WERI-Rb-1 (cell line): ENCODE measurements at regions not wholly inside any gene's neighbourhood (a gene's known extent, or its start where the extent isn't known, plus 50 kb on each side); places are given as distances from the start of the nearest gene placed in this dataset.

Source experiments
- DNase-seq: peaks from one replicate; pipeline ENCODE4 v3.0.0-alpha.2; 2020
- H3K27ac ChIP-seq: fragments of 250-450 bp; sonication (Bioruptor Pico); 2 replicates; pipeline ENCODE4 v1.5.1; 2020; ENCODE audit warnings: mild to moderate bottlenecking, moderate library complexity
- H3K27me3 ChIP-seq: fragments of 250-450 bp; sonication (Bioruptor Pico); 2 replicates; pipeline ENCODE4 v1.5.1; 2021; ENCODE audit warnings: mild to moderate bottlenecking, low read depth, moderate library complexity; ENCODE audit not compliant: insufficient read depth, severe bottlenecking
- H3K36me3 ChIP-seq: fragments of 250-450 bp; sonication (Bioruptor Pico); 2 replicates; pipeline ENCODE4 v1.5.1; 2020; ENCODE audit warnings: mild to moderate bottlenecking, moderate library complexity
- H3K4me3 ChIP-seq: 2 replicates; pipeline ENCODE4 v1.5.1; 2011; ENCODE audit warnings: low read depth, mild to moderate bottlenecking, control low read depth, low read length
- H3K9me3 ChIP-seq: fragments of 250-450 bp; sonication (Bioruptor Pico); 2 replicates; pipeline ENCODE4 v1.5.1; 2021; ENCODE audit warnings: mild to moderate bottlenecking, moderate library complexity; ENCODE audit not compliant: severe bottlenecking
- TF ChIP-seq, protein P1 (sequence below): IDR thresholded peaks from 2 replicates; pipeline ENCODE4 v1.5.1; 2011; ENCODE audit warnings: low read depth, mild to moderate bottlenecking, control low read depth, inconsistent platforms, low read length

DNA sequence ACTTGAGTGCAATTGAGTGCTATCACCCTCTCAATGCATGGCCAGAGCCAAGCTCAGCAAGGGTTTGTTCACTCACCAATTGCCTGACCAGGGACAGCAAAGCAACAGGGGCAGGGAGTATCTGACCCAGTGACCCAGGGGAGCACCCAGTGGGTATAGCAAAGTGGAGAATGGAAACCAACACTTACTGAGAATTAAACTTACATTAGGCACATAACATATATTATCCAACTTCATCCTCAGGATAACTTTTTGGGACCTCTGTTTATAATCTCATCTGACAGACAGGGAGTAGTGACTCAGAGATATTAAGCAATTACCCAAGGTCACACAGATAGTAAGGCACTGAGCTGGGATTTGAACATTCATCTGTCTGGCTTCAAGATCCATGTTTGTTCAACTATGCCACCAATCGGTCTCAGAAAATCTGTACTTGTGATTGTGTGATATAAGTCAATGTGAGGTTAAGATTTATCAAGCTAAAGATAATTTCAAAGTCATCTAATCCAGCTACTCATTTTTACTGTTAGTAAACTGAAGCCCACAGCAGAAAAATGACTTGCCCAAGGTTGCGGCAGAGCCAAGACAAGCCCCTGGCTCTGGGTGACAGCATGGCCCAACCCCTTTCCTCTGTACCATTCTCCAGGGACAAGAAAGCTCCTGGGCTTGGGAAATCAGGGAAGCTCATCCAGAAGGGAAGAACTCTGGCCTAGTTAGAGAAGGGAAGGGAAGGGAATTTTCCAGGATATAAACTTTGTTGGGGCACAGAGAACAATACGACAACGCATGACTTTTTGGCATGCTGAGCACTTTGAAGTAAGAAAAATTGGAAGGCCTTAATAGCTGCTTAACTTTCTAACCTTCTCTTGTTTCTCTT lies 138.0 kb upstream of the SMAD3 start:
- Histone ChIP-seq H3K4me3 (no peak overlapping the region), H3K36me3 (no peaks in the 10 kb centered on the region), H3K9me3 (no peaks in the 10 kb centered on the region), H3K27me3 (no peaks in the 10 kb centered on the region), H3K27ac (no peak overlapping the region)
- DNase-seq, result no peak
- TF ChIP-seq, protein P1, sequence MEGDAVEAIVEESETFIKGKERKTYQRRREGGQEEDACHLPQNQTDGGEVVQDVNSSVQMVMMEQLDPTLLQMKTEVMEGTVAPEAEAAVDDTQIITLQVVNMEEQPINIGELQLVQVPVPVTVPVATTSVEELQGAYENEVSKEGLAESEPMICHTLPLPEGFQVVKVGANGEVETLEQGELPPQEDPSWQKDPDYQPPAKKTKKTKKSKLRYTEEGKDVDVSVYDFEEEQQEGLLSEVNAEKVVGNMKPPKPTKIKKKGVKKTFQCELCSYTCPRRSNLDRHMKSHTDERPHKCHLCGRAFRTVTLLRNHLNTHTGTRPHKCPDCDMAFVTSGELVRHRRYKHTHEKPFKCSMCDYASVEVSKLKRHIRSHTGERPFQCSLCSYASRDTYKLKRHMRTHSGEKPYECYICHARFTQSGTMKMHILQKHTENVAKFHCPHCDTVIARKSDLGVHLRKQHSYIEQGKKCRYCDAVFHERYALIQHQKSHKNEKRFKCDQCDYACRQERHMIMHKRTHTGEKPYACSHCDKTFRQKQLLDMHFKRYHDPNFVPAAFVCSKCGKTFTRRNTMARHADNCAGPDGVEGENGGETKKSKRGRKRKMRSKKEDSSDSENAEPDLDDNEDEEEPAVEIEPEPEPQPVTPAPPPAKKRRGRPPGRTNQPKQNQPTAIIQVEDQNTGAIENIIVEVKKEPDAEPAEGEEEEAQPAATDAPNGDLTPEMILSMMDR, result no peak

DNA sequence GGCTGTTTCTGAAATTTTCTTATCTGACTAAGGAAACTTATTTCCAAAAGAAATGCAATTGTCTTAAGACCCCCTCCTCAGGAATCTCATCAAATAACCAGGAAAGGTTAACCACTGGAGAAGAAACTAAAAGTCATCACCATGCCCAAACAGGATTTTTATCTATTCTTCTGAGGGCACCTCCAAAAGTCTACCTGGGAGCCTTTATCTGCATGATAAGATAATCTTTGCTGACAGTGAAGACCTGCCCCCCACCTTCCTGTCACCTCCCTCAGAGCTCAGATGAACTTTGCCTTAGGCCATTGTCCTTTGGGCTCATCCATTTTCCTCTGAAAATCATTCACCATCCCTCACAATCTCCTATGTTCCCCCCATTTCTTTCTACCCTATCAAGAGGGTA lies 137.3 kb upstream of the SMAD3 start:
- no peaks in the 10 kb centered on the region for H3K36me3 ChIP-seq
- no peaks in the 10 kb centered on the region for H3K9me3 ChIP-seq
- no peak overlapping the region for H3K4me3 ChIP-seq
- DNase-seq, result no peak
- H3K27me3 ChIP-seq, result no peaks in the 10 kb centered on the region
- TF ChIP-seq, protein P1, result no peak
- no peak overlapping the region for H3K27ac ChIP-seq

DNA sequence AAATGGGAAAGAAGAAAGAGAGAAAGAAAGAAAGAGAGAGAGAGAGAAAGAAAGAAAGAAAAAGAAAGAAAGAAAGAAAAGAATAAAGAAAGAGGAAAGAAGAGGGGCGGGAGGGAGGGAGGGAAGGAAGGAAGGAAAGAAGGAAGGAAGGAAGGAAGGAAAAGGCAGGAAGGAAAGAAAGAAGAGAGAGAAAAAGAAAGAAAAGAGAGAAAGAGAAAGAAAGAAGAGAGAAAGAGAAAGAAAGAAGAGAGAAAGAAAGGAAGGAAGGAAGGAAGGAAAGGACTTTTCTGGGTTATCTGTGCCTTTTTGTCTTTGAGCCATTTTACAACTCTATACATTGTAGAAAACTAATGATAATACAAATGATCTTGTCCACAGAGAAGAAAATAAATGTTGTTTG lies 136.6 kb upstream of the SMAD3 start:
- Histone ChIP-seq H3K27me3 (no peaks in the 10 kb centered on the region), H3K27ac (no peak overlapping the region), H3K4me3 (no peak overlapping the region), H3K9me3 (peaks cover 5% of the 10 kb centered on the region), H3K36me3 (no peaks in the 10 kb centered on the region)
- DNase-seq, result no peak
- TF ChIP-seq, protein P1, result no peak

DNA sequence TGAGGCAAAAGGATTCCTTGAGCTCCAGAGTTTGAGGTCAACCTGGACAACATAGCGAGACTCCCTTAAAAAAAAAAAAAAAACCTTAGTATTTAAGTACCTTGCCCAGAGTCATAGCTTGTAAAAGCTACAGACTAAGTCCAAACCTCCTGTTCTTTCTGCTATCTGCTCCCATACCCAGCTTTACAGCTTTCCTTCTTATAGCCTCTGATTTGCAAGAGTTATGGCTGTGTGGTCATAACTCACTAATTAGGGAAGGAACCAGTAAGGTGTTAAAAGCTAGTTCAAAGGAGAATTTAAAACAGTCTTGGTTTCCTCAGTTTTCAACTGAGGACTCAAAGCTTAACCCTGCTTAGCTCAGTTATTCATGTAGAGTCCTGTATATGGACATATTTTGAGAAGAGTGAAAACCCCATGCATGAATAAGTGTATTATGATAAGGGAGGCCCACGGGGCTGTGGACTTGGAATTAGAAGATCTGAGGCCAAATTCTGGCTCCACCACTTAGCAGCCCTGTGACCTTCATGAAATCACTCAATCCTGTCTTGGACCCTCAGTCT lies 135.5 kb upstream of the SMAD3 start:
- H3K27me3 ChIP-seq, result no peaks in the 10 kb centered on the region
- H3K4me3 ChIP-seq, result no peak overlapping the region
- no peak for DNase-seq
- peaks cover 6% of the 10 kb centered on the region for H3K9me3 ChIP-seq
- TF ChIP-seq, protein P1, result no peak
- no peaks in the 10 kb centered on the region for H3K36me3 ChIP-seq
- no peak overlapping the region for H3K27ac ChIP-seq

DNA sequence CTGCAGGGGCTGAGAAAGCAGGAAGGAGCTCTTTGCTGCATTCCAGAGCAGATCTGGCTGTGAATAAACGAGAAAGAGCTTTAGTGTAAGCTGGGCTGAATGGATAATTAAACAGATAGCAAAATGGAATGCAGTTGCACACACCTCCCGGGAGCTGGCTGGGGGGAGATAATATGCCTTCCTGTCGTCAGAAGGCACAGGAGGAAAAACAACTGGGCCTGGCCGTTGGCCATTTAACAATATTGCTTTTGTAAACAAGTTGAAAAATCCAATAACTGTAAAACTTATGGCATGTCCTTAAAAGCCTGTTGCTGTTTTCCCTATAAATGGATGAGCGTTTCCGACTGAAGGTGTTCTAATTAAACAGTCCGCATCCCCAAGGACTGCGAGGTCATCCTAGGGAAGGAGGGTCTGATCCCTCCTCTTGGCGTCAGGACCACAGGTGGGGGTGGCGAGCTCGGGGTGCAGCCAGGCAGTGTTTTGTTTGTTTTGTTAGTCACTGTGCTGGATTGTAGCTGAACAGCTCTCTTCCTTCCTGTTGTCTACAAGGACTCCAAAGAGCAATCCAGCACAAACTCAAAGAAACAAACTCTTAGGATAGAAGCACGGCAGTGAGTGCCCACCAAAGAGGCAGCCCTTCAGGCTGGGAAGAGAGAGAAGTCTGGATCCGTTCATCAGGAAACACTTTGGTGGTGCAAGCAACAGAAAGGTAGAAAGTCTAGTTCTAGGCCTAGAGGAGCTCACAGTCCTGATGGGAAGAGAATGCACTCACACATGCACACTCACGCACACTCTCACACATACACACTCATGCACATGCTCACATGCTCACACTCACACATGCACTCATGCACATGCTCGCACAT lies 133.4 kb upstream of the SMAD3 start:
- Histone ChIP-seq H3K9me3 (peaks cover 6% of the 10 kb centered on the region), H3K27ac (no peak overlapping the region), H3K36me3 (no peaks in the 10 kb centered on the region), H3K27me3 (no peaks in the 10 kb centered on the region), H3K4me3 (no peak overlapping the region)
- DNase-seq, result no peak
- TF ChIP-seq, protein P1, result no peak
